Activated T-cell treated with anti-CD3 and anti-CD28 coated beads, Interleukin-2, amount 50 U/mL, for 24 hours (primary cell): ENCODE measurements at regions not wholly inside any gene's neighbourhood (a gene's known extent, or its start where the extent isn't known, plus 50 kb on each side); places are given as distances from the start of the nearest gene placed in this dataset.
"Not testable (repeated sequence)": the region's sequence is repeated elsewhere in the genome, so short reads cannot be mapped to it uniquely, and the experiment has no call there.

ENCODE experiments used
- DNase-seq: peaks from one replicate; pipeline ENCODE4 v3.0.0-alpha.2; 2020
- H3K27ac Mint-ChIP-seq: 2 replicates; pipeline ENCODE4 v1.8.0; 2020; ENCODE audit warnings: mild to moderate bottlenecking, mixed read lengths
- H3K27me3 Mint-ChIP-seq: 2 replicates; pipeline ENCODE4 v1.8.0; 2020; ENCODE audit warnings: mixed read lengths
- H3K36me3 Mint-ChIP-seq: 2 replicates; pipeline ENCODE4 v1.8.0; 2020; ENCODE audit warnings: low read depth, mixed read lengths
- H3K4me1 Mint-ChIP-seq: 2 replicates; pipeline ENCODE4 v1.8.0; 2020; ENCODE audit warnings: low read depth, mixed read lengths
- H3K4me3 Mint-ChIP-seq: 2 replicates; pipeline ENCODE4 v1.8.0; 2020; ENCODE audit warnings: mild to moderate bottlenecking, moderate library complexity, mixed read lengths
- H3K9me3 Mint-ChIP-seq: 2 replicates; pipeline ENCODE4 v1.8.0; 2020; ENCODE audit warnings: mixed read lengths

DNA sequence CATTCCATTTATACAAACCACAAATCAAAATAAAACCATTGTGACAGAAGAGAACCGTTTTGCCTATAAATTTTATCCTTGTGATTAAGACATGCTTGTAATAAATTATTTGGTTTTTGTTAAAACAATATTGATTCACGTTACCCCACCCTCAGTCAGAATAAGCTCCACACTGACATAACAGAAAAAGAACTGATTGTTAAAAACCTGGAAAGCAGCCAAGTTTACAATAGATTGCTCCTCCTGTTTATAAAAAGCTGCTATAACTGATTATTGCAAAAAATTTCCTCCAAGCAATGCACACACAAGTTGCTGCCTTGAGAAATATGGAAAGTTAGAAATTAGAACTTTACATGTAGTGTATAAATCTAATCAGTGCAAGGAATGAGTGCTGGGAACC, 263.5 kb downstream of the SETD4 start:
- Mint-ChIP-seq H3K4me3 (no peak overlapping the region), H3K27ac (no peak overlapping the region), H3K27me3 (peaks cover 28% of the 10 kb centered on the region), H3K9me3 (no peaks in the 10 kb centered on the region), H3K36me3 (no peaks in the 10 kb centered on the region), H3K4me1 (no peaks in the 10 kb centered on the region)
- no peak for DNase-seq

- not testable (repeated sequence) for H3K4me3 Mint-ChIP-seq, H3K27ac Mint-ChIP-seq, DNase-seq, H3K9me3 Mint-ChIP-seq, H3K4me1 Mint-ChIP-seq, H3K36me3 Mint-ChIP-seq
- peaks cover 21% of the 10 kb centered on the region for H3K27me3 Mint-ChIP-seq
These were observed 265.8 kb downstream of the SETD4 start for GRCh38 chr21:35794527-35794926.

DNA sequence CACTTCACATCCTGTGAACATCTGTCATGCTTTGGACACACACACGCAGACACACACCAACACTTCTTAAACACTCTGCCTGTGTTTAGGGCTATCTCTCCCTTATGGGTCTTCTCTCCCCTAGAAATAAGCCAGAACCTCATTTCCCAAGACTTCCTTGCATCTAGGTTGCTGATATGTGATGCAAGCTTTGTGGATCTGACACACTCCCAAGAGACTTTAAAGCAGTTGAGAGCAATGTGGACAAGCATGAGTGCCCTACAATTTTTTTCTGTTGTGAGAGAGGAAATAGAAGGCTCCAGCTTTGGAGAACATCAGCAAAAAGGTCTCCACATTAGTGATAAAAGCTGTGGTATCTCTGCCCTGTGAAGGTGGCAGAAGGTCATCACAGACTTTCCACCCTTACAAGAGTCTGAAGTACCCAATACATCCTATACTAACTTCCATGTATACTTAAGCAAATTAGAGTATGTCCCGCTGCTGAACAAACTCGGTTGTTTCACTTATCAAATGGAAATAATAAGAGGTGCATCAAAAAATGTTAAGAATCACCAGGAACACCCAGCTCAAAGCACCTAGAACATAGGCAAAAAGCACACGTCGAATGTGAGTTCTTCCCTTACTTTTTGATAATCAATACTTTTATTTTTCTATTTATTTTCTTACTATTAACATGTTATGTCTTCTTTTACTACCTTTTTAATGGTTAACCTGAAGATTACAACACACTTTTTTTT, 267.6 kb downstream of the SETD4 start:
- DNase-seq: no peak
- no peak overlapping the region for H3K27ac Mint-ChIP-seq
- H3K4me1 Mint-ChIP-seq: no peaks in the 10 kb centered on the region
- no peaks in the 10 kb centered on the region for H3K9me3 Mint-ChIP-seq
- no peaks in the 10 kb centered on the region for H3K36me3 Mint-ChIP-seq
- no peak overlapping the region for H3K4me3 Mint-ChIP-seq
- H3K27me3 Mint-ChIP-seq: peaks cover 16% of the 10 kb centered on the region

GRCh38 chr21:35791541-35792325, 268.6 kb downstream of the SETD4 start:
- no peaks in the 10 kb centered on the region for H3K36me3 Mint-ChIP-seq
- peaks cover 11% of the 10 kb centered on the region for H3K27me3 Mint-ChIP-seq
- no peak overlapping the region for H3K27ac Mint-ChIP-seq
- H3K4me3 Mint-ChIP-seq: no peak overlapping the region
- H3K9me3 Mint-ChIP-seq: no peaks in the 10 kb centered on the region
- no peak for DNase-seq
- H3K4me1 Mint-ChIP-seq: no peaks in the 10 kb centered on the region

DNA sequence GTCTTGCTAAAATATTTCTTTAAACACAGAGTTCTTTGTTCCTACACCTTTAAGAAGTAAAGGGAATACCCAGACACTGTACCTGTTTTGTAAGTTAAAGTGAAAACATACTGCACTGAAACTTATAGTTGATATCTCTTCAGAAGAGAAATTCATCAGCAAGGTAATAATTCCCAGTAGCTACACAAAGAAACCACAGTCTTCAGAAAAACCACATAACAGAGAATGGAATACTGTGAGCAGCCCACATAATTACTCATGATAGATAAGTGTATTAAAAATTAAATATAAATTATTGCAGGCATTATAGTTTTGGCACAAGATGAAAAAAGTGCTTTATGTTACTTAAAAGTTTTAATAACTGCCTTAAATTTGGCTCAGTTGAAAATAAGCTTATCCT, 276.6 kb downstream of the SETD4 start:
- H3K27ac Mint-ChIP-seq: no peak overlapping the region
- H3K4me1 Mint-ChIP-seq: peaks cover 5% of the 10 kb centered on the region
- no peaks in the 10 kb centered on the region for H3K9me3 Mint-ChIP-seq
- H3K36me3 Mint-ChIP-seq: no peaks in the 10 kb centered on the region
- peaks cover 27% of the 10 kb centered on the region for H3K27me3 Mint-ChIP-seq
- DNase-seq: no peak
- no peak overlapping the region for H3K4me3 Mint-ChIP-seq

- Mint-ChIP-seq H3K36me3 (no peaks in the 10 kb centered on the region), H3K4me1 (peaks cover 5% of the 10 kb centered on the region)
These were observed 277.7 kb downstream of the SETD4 start for GRCh38 chr21:35782667-35783066.

DNA sequence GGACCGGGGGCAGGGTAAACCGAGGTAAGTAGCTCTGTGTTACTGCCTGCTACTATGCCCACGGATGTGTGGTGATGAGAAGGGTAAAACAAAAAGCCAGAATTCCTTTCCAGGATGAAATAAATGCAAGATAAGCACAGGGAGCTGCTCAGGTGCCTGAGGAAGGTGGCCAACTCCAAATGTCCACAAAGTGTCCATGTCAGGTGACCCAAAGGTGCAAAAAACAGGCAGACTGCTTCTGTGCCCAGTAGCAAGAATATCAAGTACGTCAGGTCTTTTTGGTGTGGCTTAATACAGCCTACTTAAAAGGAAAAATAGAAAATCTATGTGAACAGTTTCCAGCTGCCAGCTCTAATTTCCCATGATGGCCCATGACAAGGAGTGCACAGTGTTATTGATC, 279.3 kb downstream of the SETD4 start:
- Mint-ChIP-seq H3K27me3 (peaks cover 34% of the 10 kb centered on the region), H3K36me3 (no peaks in the 10 kb centered on the region), H3K4me3 (no peak overlapping the region), H3K4me1 (peaks cover 5% of the 10 kb centered on the region), H3K9me3 (no peaks in the 10 kb centered on the region), H3K27ac (no peak overlapping the region)
- DNase-seq: no peak

More at GRCh38 chr21:35782667-35783066, 277.7 kb downstream of the SETD4 start:
- no peaks in the 10 kb centered on the region for H3K9me3 Mint-ChIP-seq
- H3K27me3 Mint-ChIP-seq: peaks cover 34% of the 10 kb centered on the region
- no peak for DNase-seq
- no peak overlapping the region for H3K4me3 Mint-ChIP-seq
- no peak overlapping the region for H3K27ac Mint-ChIP-seq

DNA sequence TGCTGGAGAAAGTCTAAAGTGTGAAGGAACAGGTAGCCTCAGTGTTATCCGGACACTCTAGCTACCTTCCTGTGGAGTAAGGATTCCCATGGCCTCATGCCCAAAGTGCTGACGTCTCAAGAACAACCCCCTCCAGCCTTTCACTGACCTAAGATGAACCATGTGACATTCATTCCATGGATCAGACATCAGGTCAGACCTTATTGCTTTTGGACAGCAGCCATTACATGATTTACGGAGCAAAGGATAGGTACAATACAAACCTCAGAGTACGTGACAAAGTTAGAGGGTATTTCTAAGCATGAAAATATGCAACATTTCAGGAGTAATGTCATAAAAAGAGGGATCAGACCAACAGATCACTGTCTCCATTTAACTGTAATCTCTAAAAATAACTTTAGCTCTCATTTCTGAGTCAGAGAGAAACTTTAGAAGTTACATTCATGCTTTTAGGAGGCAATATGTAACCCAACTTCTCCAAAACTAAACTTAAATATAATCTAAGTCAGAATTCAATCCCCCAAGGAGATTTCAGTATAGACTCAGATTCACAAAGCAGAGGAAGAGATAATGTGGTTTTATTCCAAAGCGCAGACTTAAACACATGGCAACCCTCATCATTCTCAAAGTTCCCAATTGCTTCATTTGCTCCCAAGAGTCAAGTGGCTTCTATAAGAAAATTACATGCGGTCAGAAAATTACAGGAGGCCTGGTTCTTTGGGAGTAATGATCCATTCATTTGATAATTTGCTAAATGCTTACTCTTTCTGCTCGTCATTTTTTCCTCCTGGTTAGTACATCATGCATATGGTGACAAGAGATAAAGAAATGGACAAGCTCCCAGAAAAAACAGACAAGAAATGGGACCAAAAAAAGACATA, 280.4 kb downstream of the SETD4 start:
- Mint-ChIP-seq H3K4me3 (no peak overlapping the region), H3K9me3 (no peaks in the 10 kb centered on the region), H3K27ac (no peak overlapping the region), H3K27me3 (peaks cover 30% of the 10 kb centered on the region), H3K4me1 (peaks cover 5% of the 10 kb centered on the region), H3K36me3 (no peaks in the 10 kb centered on the region)
- DNase-seq: no peak

GRCh38 chr21:35779167-35779566, 281.2 kb downstream of the SETD4 start:
- no peaks in the 10 kb centered on the region for H3K9me3 Mint-ChIP-seq
- no peak overlapping the region for H3K4me3 Mint-ChIP-seq
- H3K27me3 Mint-ChIP-seq: peaks cover 33% of the 10 kb centered on the region
- no peak for DNase-seq
- H3K36me3 Mint-ChIP-seq: no peaks in the 10 kb centered on the region
- no peak overlapping the region for H3K27ac Mint-ChIP-seq
- peaks cover 5% of the 10 kb centered on the region for H3K4me1 Mint-ChIP-seq

GRCh38 chr21:35777081-35777480, 283.2 kb downstream of the SETD4 start:
- DNase-seq: no peak
- Mint-ChIP-seq H3K27ac (no peak overlapping the region), H3K9me3 (no peaks in the 10 kb centered on the region), H3K36me3 (no peaks in the 10 kb centered on the region), H3K27me3 (peaks cover 38% of the 10 kb centered on the region), H3K4me1 (no peaks in the 10 kb centered on the region), H3K4me3 (no peak overlapping the region)

DNA sequence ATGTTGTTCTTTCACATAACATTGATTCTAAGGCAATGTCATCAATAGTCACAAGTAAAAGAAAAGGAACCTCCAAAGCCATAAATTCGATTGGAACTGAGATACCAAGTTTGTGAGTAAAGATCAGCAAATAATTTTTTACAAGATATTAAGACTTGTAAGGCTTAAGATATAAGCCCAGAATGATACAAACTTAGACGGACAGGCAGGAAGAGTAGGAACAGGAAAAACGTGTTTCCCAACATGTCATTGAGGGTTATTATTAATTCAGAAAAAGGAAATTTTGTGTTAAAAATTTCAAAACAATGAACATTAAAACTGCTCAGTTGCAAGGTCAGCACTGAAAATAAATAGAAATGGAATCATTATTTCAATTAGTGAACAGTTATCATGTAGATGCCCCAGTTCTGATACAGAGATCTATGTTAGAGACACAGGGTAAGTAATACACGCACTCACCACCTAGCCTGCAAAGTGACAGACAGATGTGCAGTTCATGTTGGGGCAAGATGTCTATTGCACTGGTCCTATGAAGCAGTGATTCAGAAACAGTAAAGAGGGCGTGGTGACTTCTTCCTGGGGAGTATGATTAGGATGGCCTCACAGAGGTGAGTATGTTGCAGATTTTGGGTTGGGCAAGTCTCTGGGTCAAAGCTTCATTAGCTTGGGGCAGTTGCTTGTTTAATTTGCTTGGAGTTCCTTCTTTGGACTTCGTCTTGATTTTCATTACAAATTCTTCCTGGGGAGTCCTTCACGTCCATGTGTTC, 284.4 kb downstream of the SETD4 start:
- Mint-ChIP-seq H3K4me3 (no peak overlapping the region), H3K4me1 (no peaks in the 10 kb centered on the region), H3K9me3 (no peaks in the 10 kb centered on the region), H3K27ac (no peak overlapping the region), H3K36me3 (no peaks in the 10 kb centered on the region), H3K27me3 (peaks cover 40% of the 10 kb centered on the region)
- DNase-seq: no peak

DNA sequence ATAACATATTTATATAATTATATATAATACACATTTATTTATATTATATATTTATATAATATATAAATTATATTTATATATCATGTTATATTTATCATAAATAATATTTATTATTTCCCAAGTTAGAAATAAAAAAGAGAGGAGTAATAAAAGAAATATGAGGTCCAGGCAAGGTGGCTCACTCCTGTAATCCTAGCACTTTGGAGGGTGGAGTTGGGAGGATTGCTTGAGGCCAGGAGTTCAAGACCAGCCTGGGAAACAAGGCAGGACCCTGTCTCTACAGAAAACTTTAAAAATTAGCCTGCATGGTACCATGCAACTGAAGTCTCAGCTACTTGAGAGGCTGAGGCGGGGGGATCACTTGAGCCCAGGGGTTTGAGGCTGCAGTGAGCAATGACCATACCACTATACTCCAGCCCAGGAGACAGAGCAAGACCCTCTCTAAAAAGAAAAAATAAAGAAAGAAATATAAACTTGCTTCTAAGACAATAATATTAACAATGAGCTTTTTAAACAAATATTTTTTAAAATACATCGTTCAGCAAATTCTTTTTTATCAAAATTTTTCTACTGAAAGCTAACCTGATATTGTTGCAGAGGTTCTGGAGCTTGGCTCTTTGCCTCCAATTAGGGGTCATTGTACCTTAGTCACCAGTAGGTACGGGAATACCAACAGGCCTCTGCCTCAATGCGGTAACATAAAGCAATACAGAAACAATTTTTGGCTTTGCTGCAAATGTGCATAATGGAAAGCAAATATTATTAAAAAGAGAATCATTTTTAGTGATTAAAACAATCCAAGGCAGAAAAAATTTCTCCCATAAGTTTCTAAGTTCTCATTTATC, 290.0 kb downstream of the SETD4 start:
- Mint-ChIP-seq H3K27me3 (peaks cover 23% of the 10 kb centered on the region), H3K4me3 (no peak overlapping the region), H3K9me3 (no peaks in the 10 kb centered on the region), H3K36me3 (no peaks in the 10 kb centered on the region), H3K4me1 (no peaks in the 10 kb centered on the region), H3K27ac (no peak overlapping the region)
- no peak for DNase-seq

- peaks cover 21% of the 10 kb centered on the region for H3K27me3 Mint-ChIP-seq
- no peak overlapping the region for H3K4me3 Mint-ChIP-seq
- DNase-seq: no peak
- H3K9me3 Mint-ChIP-seq: no peaks in the 10 kb centered on the region
- no peak overlapping the region for H3K27ac Mint-ChIP-seq
- no peaks in the 10 kb centered on the region for H3K4me1 Mint-ChIP-seq
- no peaks in the 10 kb centered on the region for H3K36me3 Mint-ChIP-seq
These were observed 292.1 kb downstream of the SETD4 start for GRCh38 chr21:35768187-35768586.
